NCI-H2196 treated with DMSO at 0.1 percent for 48 hours (cell line): ENCODE measurements at regions not wholly inside any gene's neighbourhood (a gene's known extent, or its start where the extent isn't known, plus 50 kb on each side); places are given as distances from the start of the nearest gene placed in this dataset.

Experiments used
- DNase-seq: peaks from one replicate; lab custom pipeline; 2025; ENCODE audit not compliant: unreplicated experiment; lab: John Stamatoyannopoulos, UW

DNA sequence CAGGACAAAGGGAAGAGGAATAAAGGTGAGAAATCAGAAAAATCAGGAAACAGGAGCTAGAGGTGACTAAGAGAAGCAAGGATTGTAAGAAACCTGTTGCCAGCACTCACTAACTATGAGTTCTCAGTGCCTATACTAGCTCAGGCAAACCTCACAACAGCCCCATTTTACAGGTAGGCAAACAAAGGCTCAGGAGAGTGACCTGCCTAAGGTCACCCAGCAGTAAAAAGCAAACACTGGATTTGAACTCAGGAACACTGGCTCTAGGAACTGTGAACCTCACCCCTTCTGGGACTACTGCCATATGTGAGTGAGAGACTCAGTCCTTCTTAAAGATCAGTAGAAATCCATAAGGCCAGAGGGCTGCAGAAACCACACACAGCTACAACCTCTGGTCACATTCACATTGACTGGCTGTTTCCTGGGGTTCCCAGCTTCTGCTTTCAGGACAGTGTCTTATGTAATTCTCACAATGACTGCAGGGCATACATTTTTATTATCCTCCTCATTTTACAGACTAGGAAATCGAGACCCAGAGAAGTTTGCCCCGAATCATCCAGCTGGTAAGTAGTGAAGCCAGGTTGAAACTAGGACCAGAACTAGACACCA is 80.7 kb upstream of the MAFB start:
- DNase-seq = no peak

DNA sequence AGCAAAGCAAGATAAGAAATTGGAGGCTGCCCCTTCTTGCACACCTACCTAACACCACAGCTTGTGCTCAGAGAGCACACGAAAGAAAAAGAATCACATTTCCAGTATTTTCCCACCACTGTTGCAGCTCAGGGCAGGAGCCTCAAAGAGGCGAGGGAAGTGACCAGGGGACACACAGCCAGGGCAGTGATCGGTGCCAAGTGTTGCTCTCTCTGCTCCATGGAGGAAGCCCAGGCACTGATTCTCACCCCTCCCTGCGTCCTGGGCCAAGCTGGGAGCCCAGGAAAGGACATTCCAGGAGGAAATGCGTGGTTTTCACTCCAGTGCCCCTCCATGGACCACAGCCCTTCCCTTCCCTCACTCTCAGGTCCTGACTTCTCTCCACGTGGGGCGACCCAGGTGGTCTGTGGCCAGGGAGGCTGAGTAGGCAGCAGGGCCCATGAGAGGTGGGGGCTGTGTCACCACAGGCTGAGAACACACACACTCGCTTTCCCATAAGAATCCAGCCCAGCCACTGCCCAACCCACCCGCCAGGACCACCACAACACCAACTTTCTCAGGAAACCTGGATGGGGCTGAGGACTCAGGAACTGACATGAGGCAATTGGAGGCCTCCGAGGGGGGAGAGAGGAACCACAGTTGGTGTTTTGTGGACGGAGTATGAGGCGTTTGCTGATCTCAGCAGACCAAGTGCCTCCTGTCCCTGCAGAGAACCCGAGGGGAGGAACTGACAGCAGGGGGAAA is 81.7 kb upstream of the MAFB start:
- no peak for DNase-seq

DNA sequence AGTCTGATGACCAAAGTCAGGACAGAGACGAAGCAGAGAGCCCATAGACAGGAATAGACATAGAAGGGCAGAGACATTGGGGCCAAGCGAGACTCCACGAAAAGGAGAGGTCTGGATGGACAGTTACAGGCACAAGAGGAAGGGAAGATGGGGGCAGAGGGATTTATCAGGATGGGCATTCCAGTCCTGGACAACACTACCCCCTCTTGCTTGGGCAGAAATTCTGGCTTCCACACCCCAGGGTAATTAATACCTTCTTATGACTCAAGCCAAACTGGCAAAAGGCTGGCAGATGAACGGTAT is 82.2 kb upstream of the MAFB start:
- no peak for DNase-seq

DNA sequence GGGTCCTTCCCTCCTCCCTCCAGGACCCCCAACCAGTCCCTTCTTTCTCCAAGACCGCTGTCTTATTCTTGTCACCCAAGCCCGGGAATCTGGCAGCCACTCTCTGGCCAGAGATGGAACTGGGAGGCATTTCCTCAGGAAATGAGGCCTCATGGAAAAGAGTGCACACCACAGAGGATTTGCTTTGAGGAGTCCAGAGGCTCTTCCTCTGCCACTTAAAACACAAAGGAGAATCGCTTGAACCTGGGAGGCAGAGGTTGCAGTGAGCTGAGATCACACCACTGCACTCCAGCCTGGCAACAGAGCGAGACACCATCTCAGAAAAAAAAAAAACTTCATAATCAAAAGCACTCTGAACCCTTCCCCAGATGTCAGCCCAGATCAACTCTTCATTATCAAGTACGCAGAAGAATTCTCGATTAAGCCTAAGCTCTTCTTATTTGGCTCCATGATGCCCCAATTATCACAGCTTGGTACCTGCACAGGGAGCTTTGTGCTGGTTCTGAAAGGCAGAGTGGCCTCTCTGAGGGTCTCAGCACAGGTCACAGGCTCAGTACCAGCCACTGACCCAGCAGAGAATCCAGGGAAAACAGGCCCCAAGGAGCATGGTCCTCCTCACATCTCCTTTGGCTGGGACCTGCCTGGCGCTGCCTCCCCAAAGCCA is 82.9 kb upstream of the MAFB start:
- DNase-seq = no peak

DNA sequence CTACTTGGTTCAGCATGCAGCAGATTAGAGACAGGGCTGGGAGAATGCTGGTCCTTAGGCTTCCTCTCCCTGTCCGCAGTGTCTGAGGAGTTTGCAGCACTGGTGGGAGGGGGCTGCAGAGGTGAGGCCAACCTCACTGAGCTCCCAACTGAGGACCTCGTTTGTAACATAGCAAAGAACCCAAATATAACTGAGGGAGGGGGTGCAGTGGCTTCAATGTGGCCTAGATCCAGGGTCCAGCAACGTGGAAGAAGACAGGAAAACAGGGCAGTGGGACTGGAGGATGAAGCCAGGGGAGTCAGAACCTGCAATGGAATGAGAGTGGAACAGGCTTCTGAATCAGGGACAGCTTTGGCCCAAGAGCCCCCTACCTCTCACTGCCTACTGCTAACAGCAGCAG is 84.3 kb upstream of the MAFB start:
- no peak for DNase-seq

DNA sequence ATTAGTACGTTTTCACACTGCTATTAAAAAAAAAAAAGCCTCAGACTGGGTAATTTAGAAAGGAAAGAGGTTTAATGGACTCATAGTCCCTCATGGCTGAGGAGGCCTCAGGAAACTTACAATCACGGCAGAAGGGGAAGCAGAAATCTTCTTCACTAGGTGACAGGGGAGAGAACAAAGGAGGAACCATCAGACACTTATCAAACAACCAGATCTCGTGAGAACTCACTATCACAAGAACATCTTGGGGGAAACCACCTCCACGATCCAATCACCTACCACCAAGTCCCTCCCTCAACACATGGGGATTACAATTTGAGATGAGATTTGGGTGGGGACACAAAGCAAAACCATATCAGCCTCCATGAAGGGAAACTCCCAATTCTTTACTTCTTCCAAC is 85.2 kb upstream of the MAFB start:
- no peak for DNase-seq

DNA sequence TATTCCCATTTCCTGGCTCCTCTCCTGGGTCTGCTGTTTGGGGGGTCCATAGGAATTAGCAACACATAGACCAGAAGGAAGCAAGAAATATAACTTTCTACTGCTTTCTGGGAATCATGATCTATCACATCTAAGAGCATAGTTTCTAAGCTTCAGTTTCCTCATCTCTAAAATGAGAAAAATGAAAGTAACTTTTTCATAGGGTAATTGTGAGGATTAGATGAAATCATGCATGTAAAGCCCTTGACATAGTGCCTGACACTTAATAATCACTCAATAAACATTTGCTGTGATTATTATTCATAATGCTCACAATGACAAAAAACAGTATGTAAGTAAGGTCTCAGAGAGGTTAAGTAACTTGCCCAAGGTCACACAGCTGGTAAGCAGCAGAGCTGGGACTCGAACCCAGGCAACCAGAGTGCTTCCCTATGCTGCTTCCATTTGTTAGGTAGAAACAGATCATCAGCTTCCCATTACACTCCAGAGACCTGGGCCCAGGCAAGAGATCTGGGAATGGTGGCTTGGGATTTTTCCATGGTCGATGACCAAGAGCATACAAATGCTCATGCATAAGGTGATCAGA is 86.6 kb upstream of the MAFB start:
- DNase-seq = no peak

DNA sequence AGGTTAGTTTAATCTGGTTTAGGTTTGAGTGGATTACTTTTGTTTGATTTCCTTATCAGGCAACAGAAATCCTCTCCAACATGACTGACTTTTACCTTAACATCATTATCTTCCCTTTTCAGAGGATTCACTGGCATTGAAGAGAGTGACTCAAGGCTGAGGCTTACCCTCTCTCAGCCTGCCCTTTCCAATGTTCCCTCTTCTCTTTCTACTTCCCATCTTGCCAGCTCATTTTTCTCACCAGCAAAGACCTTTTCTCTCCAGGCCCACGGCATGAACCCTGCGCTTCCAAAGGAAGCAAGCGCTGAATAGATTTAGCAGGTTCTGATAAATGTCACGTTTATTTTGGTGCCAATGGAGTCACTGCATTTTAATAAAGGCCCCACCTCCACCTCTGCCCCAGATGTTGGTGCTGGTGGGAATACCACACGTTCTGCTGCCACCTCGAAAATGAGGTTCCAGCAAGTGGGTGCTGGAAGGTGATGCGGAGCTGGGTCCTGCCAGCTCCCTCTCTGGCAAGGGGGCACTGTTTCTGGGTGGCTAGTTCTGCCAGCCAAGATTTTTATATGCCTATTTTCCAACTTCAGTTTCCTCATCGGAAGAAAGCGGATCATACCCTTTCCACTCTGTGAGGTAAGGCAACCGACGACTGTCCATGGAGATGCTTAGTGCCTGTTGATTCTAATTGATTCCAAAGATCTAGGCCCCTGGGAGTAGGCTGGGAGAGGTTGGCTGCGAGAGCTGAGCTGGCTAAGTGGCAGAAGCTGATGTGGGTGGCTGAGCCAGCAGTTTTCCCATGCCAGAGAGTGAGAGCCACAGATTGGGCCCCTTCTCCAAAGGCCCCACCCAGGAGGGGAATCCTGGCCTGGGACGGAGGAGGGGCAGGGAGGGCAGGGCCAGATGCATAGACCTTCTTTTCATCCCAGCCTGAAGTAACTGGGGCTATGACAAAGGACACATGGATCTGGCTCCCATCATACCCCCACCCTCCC is 87.7 kb upstream of the MAFB start:
- DNase-seq = no peak

DNA sequence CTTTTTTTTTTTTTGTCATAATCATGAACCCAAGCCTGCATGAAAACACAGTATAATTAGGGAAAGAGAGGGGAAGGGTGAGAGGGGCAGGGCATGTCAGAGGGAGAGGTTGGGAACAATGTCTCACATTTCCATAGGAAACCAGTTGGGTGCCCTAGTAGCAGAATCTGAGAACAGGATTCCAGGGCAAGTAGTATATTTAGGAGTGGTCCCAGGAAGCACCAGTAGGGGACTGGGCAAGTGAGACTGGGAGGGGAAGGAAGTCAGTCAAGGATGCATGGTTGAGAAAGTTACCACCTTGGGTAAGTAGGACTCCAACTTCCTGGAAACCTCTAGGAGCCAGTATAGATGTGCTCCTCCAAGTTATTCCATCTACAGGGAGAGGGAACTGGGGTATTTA is 88.6 kb upstream of the MAFB start:
- DNase-seq = no peak

DNA sequence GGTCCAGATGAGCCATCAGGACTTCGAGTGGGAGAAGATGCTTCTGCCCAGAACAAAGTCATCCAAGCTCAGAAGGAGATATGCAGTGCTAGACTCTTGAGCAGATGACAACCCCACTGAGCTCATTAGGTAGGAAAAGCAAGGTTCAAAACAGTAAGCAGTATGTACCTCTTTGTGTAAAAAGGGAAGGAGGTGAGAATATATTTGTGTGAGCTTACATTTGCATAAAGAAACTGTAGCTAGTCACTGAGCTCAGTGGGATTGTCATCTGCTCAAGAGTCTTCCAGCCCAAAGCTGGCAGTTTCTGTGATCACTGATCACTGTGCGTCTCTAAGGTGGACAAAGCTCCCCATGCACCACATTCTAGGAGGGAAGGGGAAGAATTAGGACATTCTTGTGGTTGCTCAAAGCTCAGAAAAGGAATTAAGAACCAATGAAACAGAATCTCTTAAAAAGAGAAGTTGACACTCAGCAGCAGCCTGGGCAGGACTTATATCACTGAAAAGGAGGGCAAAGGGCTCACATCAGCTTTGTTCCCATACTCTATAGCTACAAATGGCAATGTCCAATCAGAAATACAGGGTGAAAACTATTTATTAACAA is 90.0 kb upstream of the MAFB start:
- no peak for DNase-seq

DNA sequence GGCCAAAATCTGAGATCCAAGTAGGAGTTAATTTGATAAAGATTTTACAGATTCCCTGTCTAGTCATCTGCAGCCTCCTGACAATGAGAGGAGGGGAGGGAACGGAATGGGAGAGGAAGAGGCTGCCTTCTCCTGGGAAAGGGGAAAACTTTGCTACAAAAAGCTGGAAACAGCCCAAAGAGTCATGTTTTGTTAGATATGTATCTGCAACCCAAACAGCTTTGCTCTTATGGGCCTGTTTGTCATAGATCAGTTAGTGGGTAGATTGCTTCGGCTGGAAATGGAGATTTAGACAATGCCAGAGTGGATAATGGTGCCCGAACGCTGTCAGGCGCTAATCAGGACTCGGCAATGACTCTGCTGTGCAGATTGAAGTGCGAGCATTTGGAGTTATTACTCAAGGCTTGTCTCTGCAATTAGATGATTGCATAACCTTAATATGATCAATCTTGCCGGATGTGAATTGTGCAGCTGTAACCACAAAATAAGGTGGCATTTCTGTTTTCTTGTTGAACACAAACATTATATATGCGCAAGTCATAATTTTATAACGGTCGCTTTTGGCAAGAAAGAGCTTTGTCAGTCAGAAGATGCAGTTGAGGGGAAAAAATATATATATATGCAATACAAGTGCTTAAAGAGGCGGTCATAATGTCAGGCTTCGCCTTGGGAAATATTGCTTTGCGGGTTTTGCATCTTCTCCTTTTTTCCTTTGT is 92.4 kb upstream of the MAFB start:
- no peak for DNase-seq

DNA sequence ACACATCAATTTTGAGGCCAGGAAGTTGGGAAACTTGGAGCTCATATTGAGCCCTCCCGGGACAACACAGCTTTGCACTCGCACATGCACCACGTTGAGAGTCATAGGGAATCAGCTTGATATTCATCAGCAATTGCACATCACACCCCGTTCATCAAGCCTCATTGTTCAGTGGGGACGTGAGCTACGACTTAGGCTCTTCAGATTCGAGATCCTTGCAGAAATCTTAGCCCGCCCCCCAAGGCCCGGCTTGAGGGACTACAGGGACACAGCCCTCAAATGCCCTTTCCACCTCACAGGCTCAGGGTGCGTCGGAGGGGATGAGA is 93.0 kb upstream of the MAFB start:
- DNase-seq = no peak

DNA sequence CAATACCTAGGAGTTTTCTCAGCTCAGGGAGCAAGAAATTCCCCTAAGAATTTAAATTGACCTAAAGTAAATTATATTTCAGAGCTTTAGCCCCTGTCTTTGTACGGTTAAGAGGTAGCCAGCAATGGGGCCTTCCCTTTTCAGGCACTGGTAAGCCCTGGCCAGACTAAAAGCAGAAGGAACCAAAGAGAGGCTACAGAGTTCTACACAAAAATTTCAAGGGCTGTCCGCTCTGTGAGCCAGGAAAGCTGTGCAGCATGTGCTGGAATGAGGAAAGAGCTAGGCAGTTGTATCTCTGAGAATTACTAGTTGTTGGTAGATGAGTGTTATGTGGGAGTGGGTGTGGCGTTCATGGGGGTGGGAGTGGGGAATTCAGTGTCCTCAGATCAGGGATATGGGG is 96.3 kb upstream of the MAFB start:
- DNase-seq = no peak

DNA sequence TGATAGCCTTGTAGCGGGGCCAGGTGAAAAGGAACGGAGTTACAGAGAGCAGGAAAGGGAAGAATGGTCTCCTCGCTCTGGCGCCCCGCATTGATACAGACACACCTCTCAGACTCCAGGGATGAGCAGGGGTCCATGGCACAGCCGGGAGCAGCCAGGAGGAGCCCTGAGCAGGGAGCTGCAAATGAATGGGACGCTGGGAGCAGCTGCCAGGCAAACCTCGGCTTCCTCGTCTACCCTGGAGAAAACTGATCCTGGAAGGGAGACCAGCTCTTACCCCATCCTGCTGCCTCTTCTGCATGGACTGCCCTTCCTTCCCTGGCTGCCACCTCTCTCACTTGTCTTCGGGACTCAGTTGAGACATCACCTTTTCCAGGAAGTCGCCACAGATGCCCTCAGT is 97.3 kb upstream of the MAFB start:
- no peak for DNase-seq

DNA sequence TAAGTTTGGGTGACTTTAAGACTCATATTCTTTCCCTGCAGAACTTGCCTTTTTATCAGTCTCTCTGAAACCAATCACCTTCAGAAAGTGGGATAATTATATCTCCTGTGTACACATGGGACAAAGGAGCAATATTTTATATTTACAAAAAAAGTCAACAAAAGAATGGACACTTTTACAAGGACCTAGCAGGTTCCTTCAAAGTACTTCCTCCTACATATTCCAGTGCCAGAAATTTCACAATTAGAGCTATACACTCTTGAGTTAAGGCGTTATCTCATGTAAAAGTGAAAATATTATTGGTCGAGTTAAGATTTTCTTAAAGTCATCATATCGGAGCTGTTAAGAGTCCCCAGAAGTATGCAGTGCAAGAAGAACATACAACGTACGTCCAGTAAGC is 98.9 kb upstream of the MAFB start:
- DNase-seq = no peak

DNA sequence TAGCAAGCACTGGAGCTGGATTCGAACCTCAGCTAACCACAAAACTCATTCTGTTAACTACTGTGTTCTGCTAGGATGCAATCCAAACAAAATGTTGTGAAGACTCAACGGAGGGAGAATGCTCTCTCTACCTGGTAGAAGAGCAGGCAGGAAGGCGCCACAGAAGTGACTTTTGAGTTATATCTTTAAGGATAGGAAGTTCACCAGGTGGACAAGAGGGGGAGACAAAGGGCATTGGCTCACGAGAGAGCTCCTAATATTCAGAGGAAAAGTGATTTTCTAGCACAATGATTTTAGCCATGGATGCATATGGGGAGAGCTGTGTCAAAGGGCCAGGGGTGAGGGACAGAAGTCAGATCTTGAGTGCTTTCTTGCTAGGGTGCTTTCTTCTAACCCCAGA is 108.4 kb upstream of the MAFB start:
- DNase-seq = no peak

DNA sequence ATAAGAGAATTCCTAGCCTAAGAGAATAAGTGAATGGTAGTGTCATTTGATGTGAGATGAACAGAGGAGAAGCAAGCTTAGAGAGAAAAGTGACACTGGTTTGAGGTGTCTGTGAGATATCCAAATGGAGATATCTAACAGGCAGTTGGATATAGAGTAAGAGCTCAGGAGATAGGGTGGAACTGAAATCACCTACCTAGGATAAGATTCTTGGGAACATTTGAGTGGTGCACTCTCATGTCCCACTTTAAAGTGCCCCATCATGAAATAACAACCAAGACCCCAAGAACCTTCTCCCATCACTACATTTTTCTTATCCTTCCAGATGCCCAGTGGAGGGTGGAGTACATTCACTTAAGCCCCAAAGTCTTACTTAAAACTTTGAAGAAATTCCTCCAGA is 109.0 kb upstream of the MAFB start:
- no peak for DNase-seq

DNA sequence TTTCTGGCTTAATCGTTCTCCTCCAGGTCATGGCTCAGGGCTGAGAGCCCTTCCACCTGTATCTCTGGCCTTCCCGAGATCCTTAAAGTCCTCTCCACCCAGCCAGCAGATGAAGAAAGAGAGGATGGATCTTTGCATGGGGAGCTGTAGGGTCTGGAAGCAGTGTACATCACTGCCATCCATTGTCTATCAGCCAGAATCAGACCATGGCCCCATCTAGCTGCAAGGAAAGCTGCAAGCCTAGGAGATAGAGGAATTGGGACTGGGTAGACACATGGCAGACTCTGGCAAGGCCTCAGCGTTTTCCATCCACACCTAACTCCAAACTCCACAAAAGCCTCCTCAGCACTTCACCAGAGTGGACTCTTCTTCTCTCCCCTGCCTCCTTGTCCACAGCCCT is 113.8 kb upstream of the MAFB start:
- DNase-seq = no peak

DNA sequence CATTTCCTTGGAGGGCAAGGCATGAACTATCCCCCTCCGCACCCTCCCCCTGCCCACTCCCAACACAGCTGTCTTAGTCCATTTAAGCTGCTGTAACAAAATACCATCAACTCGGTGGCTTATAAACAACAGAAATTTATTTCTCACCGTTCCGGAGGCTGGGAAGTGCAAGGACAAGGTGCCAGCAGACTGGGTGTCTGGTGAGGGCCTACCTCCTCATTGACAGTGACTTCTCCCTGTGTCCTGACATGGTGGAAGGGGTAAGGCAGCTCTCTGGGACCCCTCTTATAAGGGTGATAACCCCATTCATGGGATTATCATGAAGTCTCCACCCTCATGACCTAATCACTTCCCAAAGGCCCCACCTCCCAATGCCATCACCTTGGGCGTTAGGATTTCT is 114.3 kb upstream of the MAFB start:
- no peak for DNase-seq

DNA sequence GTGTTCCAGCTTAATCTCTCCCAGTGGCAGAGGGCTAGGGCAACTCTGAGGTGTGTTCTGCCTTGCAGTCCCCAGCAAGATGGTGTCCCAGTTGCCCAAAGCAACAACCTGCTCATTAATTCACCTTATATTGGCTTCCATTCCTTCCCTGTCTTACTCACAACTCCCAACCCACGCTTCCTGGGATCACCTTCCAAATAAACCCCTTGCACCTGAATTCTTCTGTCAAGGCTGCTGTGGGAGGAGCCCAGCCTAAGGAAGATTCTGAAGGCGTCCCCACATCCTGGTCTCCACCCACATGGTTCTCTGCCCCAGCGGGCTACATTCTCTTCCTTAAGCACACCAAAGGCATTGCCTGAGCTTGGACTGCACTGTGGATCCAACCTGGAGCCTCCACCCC is 116.6 kb upstream of the MAFB start:
- DNase-seq = no peak
